ENCODE measurements at regions not wholly inside any gene's neighbourhood (a gene's known extent, or its start where the extent isn't known, plus 50 kb on each side); places are given as distances from the start of the nearest gene placed in this dataset.
"Not testable (repeated sequence)": the region's sequence is repeated elsewhere in the genome, so short reads cannot be mapped to it uniquely, and the experiment has no call there.

GRCh38 chr12:33265033-33265731 lies 174.4 kb downstream of the SYT10 start:
- no peaks in the 10 kb centered on the region for H3K27me3 ChIP-seq (ENCODE audit: insufficient read depth, low read length)
- H3K4me3 ChIP-seq (ENCODE audit: low read length), result no peak overlapping the region
- no peaks in the 10 kb centered on the region for H3K36me3 ChIP-seq (ENCODE audit: insufficient read depth, low read depth, low read length)
- no peak overlapping the region for H3K9ac ChIP-seq (ENCODE audit: low read depth, low read length)
- H3K9me3 ChIP-seq (ENCODE audit: insufficient read depth, low read depth, low read length), result no peaks in the 10 kb centered on the region
- H3K4me1 ChIP-seq (ENCODE audit: insufficient read depth, low read length), result no peaks in the 10 kb centered on the region; the same call in 1 of the 2 replicates
- H3K27ac ChIP-seq (ENCODE audit: low read length), result no peak overlapping the region

- H3K9me3 ChIP-seq (ENCODE audit: insufficient read depth, low read depth, low read length), result no peaks in the 10 kb centered on the region
- no peak overlapping the region for H3K4me3 ChIP-seq (ENCODE audit: low read length)
- H3K27ac ChIP-seq (ENCODE audit: low read length), result no peak overlapping the region
- H3K9ac ChIP-seq (ENCODE audit: low read depth, low read length), result no peak overlapping the region
- no peaks in the 10 kb centered on the region for H3K27me3 ChIP-seq (ENCODE audit: insufficient read depth, low read length)
- no peaks in the 10 kb centered on the region for H3K36me3 ChIP-seq (ENCODE audit: insufficient read depth, low read depth, low read length)
- no peaks in the 10 kb centered on the region for H3K4me1 ChIP-seq (ENCODE audit: insufficient read depth, low read length)
These were observed 186.4 kb downstream of the SYT10 start for GRCh38 chr12:33253178-33253577.

- no peaks in the 10 kb centered on the region for H3K27me3 ChIP-seq (ENCODE audit: insufficient read depth, low read length)
These were observed 188.1 kb downstream of the SYT10 start for GRCh38 chr12:33251548-33251947.

DNA sequence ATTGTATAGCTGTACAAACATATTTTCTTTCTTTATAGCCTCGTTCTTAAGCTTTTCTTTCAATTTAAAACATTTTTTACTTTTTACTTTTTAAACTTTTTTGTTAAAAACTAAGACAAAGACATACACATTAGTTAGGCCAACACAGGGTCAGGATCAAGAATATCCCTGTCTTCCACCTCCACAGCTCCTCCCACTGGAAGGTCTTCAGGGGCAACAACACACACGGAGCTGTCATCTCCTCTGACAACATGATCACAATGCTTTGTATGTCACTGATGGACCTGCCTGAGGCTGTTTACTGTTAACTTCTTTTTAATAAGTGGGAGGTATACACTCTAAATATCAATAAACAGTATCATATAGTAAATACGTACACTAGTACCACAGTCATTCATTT lies 191.3 kb downstream of the SYT10 start:
- Histone ChIP-seq H3K4me1 (ENCODE audit: insufficient read depth, low read length) (no peaks in the 10 kb centered on the region), H3K36me3 (ENCODE audit: insufficient read depth, low read depth, low read length) (no peaks in the 10 kb centered on the region), H3K4me3 (ENCODE audit: low read length) (no peak overlapping the region), H3K9ac (ENCODE audit: low read depth, low read length) (no peak overlapping the region), H3K27ac (ENCODE audit: low read length) (no peak overlapping the region), H3K27me3 (ENCODE audit: insufficient read depth, low read length) (no peaks in the 10 kb centered on the region), H3K9me3 (ENCODE audit: insufficient read depth, low read depth, low read length) (no peaks in the 10 kb centered on the region)

More at GRCh38 chr12:33251548-33251947, 188.1 kb downstream of the SYT10 start:
- H3K4me1 ChIP-seq (ENCODE audit: insufficient read depth, low read length), result no peaks in the 10 kb centered on the region
- no peak overlapping the region for H3K27ac ChIP-seq (ENCODE audit: low read length)
- no peak overlapping the region for H3K4me3 ChIP-seq (ENCODE audit: low read length)
- H3K9me3 ChIP-seq (ENCODE audit: insufficient read depth, low read depth, low read length), result no peaks in the 10 kb centered on the region
- no peak overlapping the region for H3K9ac ChIP-seq (ENCODE audit: low read depth, low read length)
- no peaks in the 10 kb centered on the region for H3K36me3 ChIP-seq (ENCODE audit: insufficient read depth, low read depth, low read length)

- no peak overlapping the region for H3K9ac ChIP-seq (ENCODE audit: low read depth, low read length)
- no peak overlapping the region for H3K27ac ChIP-seq (ENCODE audit: low read length)
- H3K4me1 ChIP-seq (ENCODE audit: insufficient read depth, low read length), result no peaks in the 10 kb centered on the region
- H3K36me3 ChIP-seq (ENCODE audit: insufficient read depth, low read depth, low read length), result no peaks in the 10 kb centered on the region
- no peaks in the 10 kb centered on the region for H3K27me3 ChIP-seq (ENCODE audit: insufficient read depth, low read length)
- no peak overlapping the region for H3K4me3 ChIP-seq (ENCODE audit: low read length)
- H3K9me3 ChIP-seq (ENCODE audit: insufficient read depth, low read depth, low read length), result no peaks in the 10 kb centered on the region
These were observed 192.0 kb downstream of the SYT10 start for GRCh38 chr12:33247625-33248024.

GRCh38 chr12:33245434-33245833 lies 194.2 kb downstream of the SYT10 start:
- Histone ChIP-seq H3K4me3 (ENCODE audit: low read length) (no peak overlapping the region), H3K27me3 (ENCODE audit: insufficient read depth, low read length) (no peaks in the 10 kb centered on the region), H3K4me1 (ENCODE audit: insufficient read depth, low read length) (no peaks in the 10 kb centered on the region), H3K9ac (ENCODE audit: low read depth, low read length) (no peak overlapping the region), H3K27ac (ENCODE audit: low read length) (no peak overlapping the region), H3K9me3 (ENCODE audit: insufficient read depth, low read depth, low read length) (no peaks in the 10 kb centered on the region), H3K36me3 (ENCODE audit: insufficient read depth, low read depth, low read length) (no peaks in the 10 kb centered on the region)

GRCh38 chr12:33226671-33227070 lies 212.9 kb downstream of the SYT10 start:
- H3K27ac ChIP-seq (ENCODE audit: low read length), result no peak overlapping the region
- no peaks in the 10 kb centered on the region for H3K4me1 ChIP-seq (ENCODE audit: insufficient read depth, low read length)
- H3K36me3 ChIP-seq (ENCODE audit: insufficient read depth, low read depth, low read length), result no peaks in the 10 kb centered on the region
- no peaks in the 10 kb centered on the region for H3K27me3 ChIP-seq (ENCODE audit: insufficient read depth, low read length)
- H3K9ac ChIP-seq (ENCODE audit: low read depth, low read length), result no peak overlapping the region
- H3K9me3 ChIP-seq (ENCODE audit: insufficient read depth, low read depth, low read length), result peaks cover 4% of the 10 kb centered on the region
- H3K4me3 ChIP-seq (ENCODE audit: low read length), result no peak overlapping the region

DNA sequence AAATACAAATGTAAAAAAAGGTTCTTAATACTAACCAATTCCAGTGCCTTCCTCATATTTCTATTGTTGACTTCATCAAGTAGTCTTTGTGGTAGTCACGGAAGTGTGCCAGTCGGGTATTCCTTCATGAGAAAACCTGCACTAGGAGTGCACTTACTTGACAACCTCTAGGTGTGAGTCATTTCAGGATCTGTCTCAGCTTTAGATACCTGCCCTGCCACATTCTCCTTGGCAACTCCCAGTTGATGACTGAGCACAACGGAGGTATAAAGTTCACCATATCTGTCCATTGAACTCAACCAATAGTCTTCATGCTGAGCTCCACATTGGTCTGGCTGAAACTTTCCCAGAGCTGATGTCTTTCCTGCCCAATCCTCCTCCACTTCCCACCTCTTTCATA lies 215.7 kb downstream of the SYT10 start:
- H3K36me3 ChIP-seq (ENCODE audit: insufficient read depth, low read depth, low read length), result no peaks in the 10 kb centered on the region
- no peaks in the 10 kb centered on the region for H3K27me3 ChIP-seq (ENCODE audit: insufficient read depth, low read length)
- peaks cover 4% of the 10 kb centered on the region for H3K9me3 ChIP-seq (ENCODE audit: insufficient read depth, low read depth, low read length)
- H3K27ac ChIP-seq (ENCODE audit: low read length), result no peak overlapping the region
- H3K4me1 ChIP-seq (ENCODE audit: insufficient read depth, low read length), result no peaks in the 10 kb centered on the region
- no peak overlapping the region for H3K4me3 ChIP-seq (ENCODE audit: low read length)
- no peak overlapping the region for H3K9ac ChIP-seq (ENCODE audit: low read depth, low read length)

DNA sequence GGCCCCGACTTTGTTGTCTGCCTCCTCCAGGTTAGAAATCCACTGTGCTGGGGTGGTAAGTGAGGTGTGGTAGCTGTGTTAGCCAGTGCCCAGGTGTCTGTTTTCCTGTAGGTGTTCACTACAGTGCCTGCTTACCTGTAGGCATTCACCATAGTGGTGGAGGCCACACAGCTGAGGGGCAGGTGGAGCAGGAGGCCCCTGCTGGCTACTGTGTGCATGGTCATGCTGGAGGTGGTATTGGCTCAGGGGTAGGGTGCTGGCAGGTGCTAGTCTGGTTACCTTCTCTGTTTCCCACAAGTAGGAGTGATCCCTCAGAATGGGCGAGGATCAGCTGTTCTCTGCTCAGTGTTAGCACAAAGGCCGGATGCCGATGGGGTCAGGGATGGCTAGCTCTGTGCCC lies 217.3 kb downstream of the SYT10 start:
- no peak overlapping the region for H3K9ac ChIP-seq (ENCODE audit: low read depth, low read length)
- H3K4me3 ChIP-seq (ENCODE audit: low read length), result no peak overlapping the region
- H3K27me3 ChIP-seq (ENCODE audit: insufficient read depth, low read length), result no peaks in the 10 kb centered on the region
- no peak overlapping the region for H3K27ac ChIP-seq (ENCODE audit: low read length)
- no peaks in the 10 kb centered on the region for H3K36me3 ChIP-seq (ENCODE audit: insufficient read depth, low read depth, low read length)
- H3K9me3 ChIP-seq (ENCODE audit: insufficient read depth, low read depth, low read length), result peaks cover 4% of the 10 kb centered on the region
- no peaks in the 10 kb centered on the region for H3K4me1 ChIP-seq (ENCODE audit: insufficient read depth, low read length)

GRCh38 chr12:33205981-33206380 lies 233.6 kb downstream of the SYT10 start:
- no peaks in the 10 kb centered on the region for H3K36me3 ChIP-seq (ENCODE audit: insufficient read depth, low read depth, low read length)
- H3K27ac ChIP-seq (ENCODE audit: low read length), result no peak overlapping the region
- no peak overlapping the region for H3K9ac ChIP-seq (ENCODE audit: low read depth, low read length)
- no peaks in the 10 kb centered on the region for H3K9me3 ChIP-seq (ENCODE audit: insufficient read depth, low read depth, low read length)
- no peaks in the 10 kb centered on the region for H3K27me3 ChIP-seq (ENCODE audit: insufficient read depth, low read length)
- H3K4me3 ChIP-seq (ENCODE audit: low read length), result no peak overlapping the region
- no peaks in the 10 kb centered on the region for H3K4me1 ChIP-seq (ENCODE audit: insufficient read depth, low read length)

GRCh38 chr12:33194389-33194788 lies 245.2 kb downstream of the SYT10 start:
- not testable (repeated sequence) for H3K9me3 ChIP-seq (ENCODE audit: insufficient read depth, low read depth, low read length); H3K4me3 ChIP-seq (ENCODE audit: low read length); H3K9ac ChIP-seq (ENCODE audit: low read depth, low read length); H3K27me3 ChIP-seq (ENCODE audit: insufficient read depth, low read length); H3K27ac ChIP-seq (ENCODE audit: low read length); H3K36me3 ChIP-seq (ENCODE audit: insufficient read depth, low read depth, low read length); H3K4me1 ChIP-seq (ENCODE audit: insufficient read depth, low read length)

GRCh38 chr12:33192226-33192625 lies 247.4 kb downstream of the SYT10 start:
- H3K9ac ChIP-seq (ENCODE audit: low read depth, low read length), result no peak overlapping the region
- no peak overlapping the region for H3K4me3 ChIP-seq (ENCODE audit: low read length)
- H3K4me1 ChIP-seq (ENCODE audit: insufficient read depth, low read length), result no peaks in the 10 kb centered on the region
- H3K27me3 ChIP-seq (ENCODE audit: insufficient read depth, low read length), result no peaks in the 10 kb centered on the region
- peaks cover 4% of the 10 kb centered on the region; the same call in 1 of the 2 replicates for H3K9me3 ChIP-seq (ENCODE audit: insufficient read depth, low read depth, low read length)
- H3K36me3 ChIP-seq (ENCODE audit: insufficient read depth, low read depth, low read length), result no peaks in the 10 kb centered on the region
- no peak overlapping the region for H3K27ac ChIP-seq (ENCODE audit: low read length)
